ENCODE measurements at regions not wholly inside any gene's neighbourhood (a gene's known extent, or its start where the extent isn't known, plus 50 kb on each side); places are given as distances from the start of the nearest gene placed in this dataset.

- H3K4me1 ChIP-seq (replicated peaks in 1 of 4; ENCODE audit: control insufficient read depth in 3 of 4, insufficient read depth in 4 of 4, low read length in 3 of 4) = no peaks in the 10 kb centered on the region
- H2BK12ac ChIP-seq (ENCODE audit: low read depth, low read length) = no peak overlapping the region
- no peak overlapping the region for H2BK20ac ChIP-seq (ENCODE audit: low read length)
- H3K23ac ChIP-seq (ENCODE audit: insufficient read length) = no peak overlapping the region
- H3K36me3 ChIP-seq (ENCODE audit: control insufficient read depth in 2 of 4, insufficient read depth in 4 of 4, low read length in 3 of 4) = no peaks in the 10 kb centered on the region
- H2BK5ac ChIP-seq (ENCODE audit: low read depth, low read length) = no peak overlapping the region
- no peak overlapping the region for H3K4me3 ChIP-seq (ENCODE audit: extremely low read depth in 1 of 4, insufficient read depth in 2 of 4, low read depth in 3 of 4, low read length in 4 of 4)
- no peak overlapping the region for H3K18ac ChIP-seq (ENCODE audit: extremely low read depth, low read length)
- H3K23me2 ChIP-seq (ENCODE audit: low read depth, low read length) = no peaks in the 10 kb centered on the region
- H3K14ac ChIP-seq (ENCODE audit: insufficient read length) = no peak overlapping the region
- no peak overlapping the region for H4K8ac ChIP-seq (ENCODE audit: extremely low read depth, insufficient read depth, low read length)
- no peak overlapping the region for H4K5ac ChIP-seq (ENCODE audit: insufficient read length, low read depth, low read length)
- H3K4ac ChIP-seq (replicated peaks; ENCODE audit: insufficient read length, low read depth, low read length) = no peak overlapping the region
- no peaks in the 10 kb centered on the region for H3K79me2 ChIP-seq (ENCODE audit: control insufficient read depth in 1 of 2, insufficient read depth in 2 of 2, low read length in 2 of 2)
- H3K27ac ChIP-seq (ENCODE audit: low read depth, low read length) = no peak overlapping the region
- no peaks in the 10 kb centered on the region for H3K9me3 ChIP-seq (ENCODE audit: insufficient read depth in 2 of 2, low read depth in 1 of 2, low read length in 1 of 2)
- TF ChIP-seq SAP30 (IDR thresholded peaks at IDR 0.05; ENCODE audit: insufficient read depth, insufficient replicate concordance, low read length) = no peak
- no peak for TF ChIP-seq POLR2A (IDR thresholded peaks at IDR 0.05; ENCODE audit: control extremely low read depth in 1 of 2, low read depth in 2 of 2, low read length in 2 of 2)
- TF ChIP-seq SP1 (IDR thresholded peaks at IDR 0.05; ENCODE audit: low read depth, low read length) = no peak
- no peak for TF ChIP-seq EZH2 (IDR thresholded peaks at IDR 0.05; ENCODE audit: low read depth, low read length, severe bottlenecking)
- no peak for TF ChIP-seq SIN3A (conservative IDR thresholded peaks at IDR 0.05 in 1 of 2, IDR thresholded peaks at IDR 0.05 in 1 of 2; ENCODE audit: low read depth in 1 of 2, low read length in 2 of 2)
- TF ChIP-seq SIX5 (IDR thresholded peaks at IDR 0.05; ENCODE audit: low read depth, low read length) = no peak
- no peak for TF ChIP-seq MAX (IDR thresholded peaks at IDR 0.05)
- no peak for TF ChIP-seq ATF2 (IDR thresholded peaks at IDR 0.05; ENCODE audit: low read length)
- TF ChIP-seq FOSL1 (IDR thresholded peaks at IDR 0.05; ENCODE audit: insufficient read depth, low read depth, low read length) = no peak
- TF ChIP-seq HDAC2 (IDR thresholded peaks at IDR 0.05; ENCODE audit: borderline replicate concordance in 1 of 2, low read depth in 2 of 2, low read length in 2 of 2) = no peak
- TF ChIP-seq TEAD4 (IDR thresholded peaks at IDR 0.05; ENCODE audit: low read depth, low read length) = no peak
- TF ChIP-seq BCL11A (IDR thresholded peaks at IDR 0.05; ENCODE audit: low read depth in 2 of 2, low read length in 2 of 2) = no peak
- H3K27me3 ChIP-seq (replicated peaks in 1 of 4; ENCODE audit: control insufficient read depth in 3 of 4, extremely low read depth in 1 of 4, insufficient read depth in 3 of 4, low read length in 3 of 4) = no peaks in the 10 kb centered on the region
- no peak overlapping the region for H2AK5ac ChIP-seq (ENCODE audit: low read depth, low read length)
- no peaks in the 10 kb centered on the region for H4K20me1 ChIP-seq (replicated peaks in 1 of 2; ENCODE audit: control insufficient read depth in 1 of 2, insufficient read depth in 2 of 2, low read length in 2 of 2)
- CTCF ChIA-PET (ENCODE audit: partially characterized antibody) = interaction anchor here (0.6 to 1.3 kb wide), 3 partner anchors 14 to 106 kb away, joined by 3 to 4 read pairs (median 3); no protein-coding TSS in a partner anchor
- DNase-seq (ENCODE audit: low read depth in 1 of 2, low spot score in 2 of 2) (no peak), FAIRE-seq (no peak)
- H2BK120ac ChIP-seq (replicated peaks; ENCODE audit: low read depth, low read length) = no peak overlapping the region
- no peaks in the 10 kb centered on the region for H3K79me1 ChIP-seq (ENCODE audit: low read depth, low read length)
- no peak overlapping the region for H2BK15ac ChIP-seq (ENCODE audit: low read length)
- H3K56ac ChIP-seq (replicated peaks; ENCODE audit: insufficient read length, low read depth, low read length) = no peak overlapping the region
- H4K91ac ChIP-seq (replicated peaks; ENCODE audit: insufficient read length, low read length) = no peak overlapping the region
- POLR2A ChIA-PET (ENCODE audit: partially characterized antibody) = no interaction called here
- H3K9ac ChIP-seq (replicated peaks in 1 of 4; ENCODE audit: extremely low read depth in 1 of 4, low read depth in 3 of 4, low read length in 3 of 4) = no peak overlapping the region
- H3K4me2 ChIP-seq (ENCODE audit: insufficient read depth in 1 of 2, low read depth in 2 of 2, low read length in 2 of 2) = no peak overlapping the region
- whole genome bisulfite sequencing, 2 experiments (ENCODE audit: extremely low coverage in 1 of 2, insufficient coverage in 1 of 2, insufficient read length in 1 of 2, insufficient replicate concordance in 2 of 2, low coverage in 1 of 2, low lambda C conversion rate in 2 of 2, missing lambda C conversion rate in 1 of 2) = 82% methylated on average over 1 of the region's 1 CpG; no CpG with 5 or more reads in 1 of the 2 experiments
- no peak overlapping the region for H2AFZ ChIP-seq (ENCODE audit: low read length)
These were observed 50.9 kb upstream of the KIF16B start for GRCh38 chr20:16624106-16624505.
